ENCODE measurements at regions not wholly inside any gene's neighbourhood (a gene's known extent, or its start where the extent isn't known, plus 50 kb on each side); places are given as distances from the start of the nearest gene placed in this dataset.
A peak's percentile ranks its signal among the peaks of the same experiment; 100 is the strongest.

DNA sequence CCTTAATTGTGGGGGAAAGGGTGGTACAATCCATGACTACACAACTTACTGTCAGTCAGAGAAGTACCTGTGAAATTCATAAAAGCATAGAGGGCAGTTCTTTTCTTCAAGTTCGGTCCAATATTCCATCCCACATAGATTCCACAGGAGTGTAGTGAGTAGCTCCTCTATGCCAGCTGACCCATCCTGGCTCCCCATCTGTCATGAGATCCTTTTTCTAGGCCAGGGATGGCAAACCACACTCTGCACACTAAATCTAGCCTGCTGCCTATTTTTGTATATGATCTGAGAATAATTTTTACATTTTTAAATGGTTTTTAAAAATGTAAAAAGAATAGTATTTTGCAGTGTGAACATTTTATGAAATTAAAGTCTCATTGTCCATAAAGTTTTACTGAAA is 107.0 kb upstream of the TSPAN2 start:
- TF ChIP-seq, protein P1, sequence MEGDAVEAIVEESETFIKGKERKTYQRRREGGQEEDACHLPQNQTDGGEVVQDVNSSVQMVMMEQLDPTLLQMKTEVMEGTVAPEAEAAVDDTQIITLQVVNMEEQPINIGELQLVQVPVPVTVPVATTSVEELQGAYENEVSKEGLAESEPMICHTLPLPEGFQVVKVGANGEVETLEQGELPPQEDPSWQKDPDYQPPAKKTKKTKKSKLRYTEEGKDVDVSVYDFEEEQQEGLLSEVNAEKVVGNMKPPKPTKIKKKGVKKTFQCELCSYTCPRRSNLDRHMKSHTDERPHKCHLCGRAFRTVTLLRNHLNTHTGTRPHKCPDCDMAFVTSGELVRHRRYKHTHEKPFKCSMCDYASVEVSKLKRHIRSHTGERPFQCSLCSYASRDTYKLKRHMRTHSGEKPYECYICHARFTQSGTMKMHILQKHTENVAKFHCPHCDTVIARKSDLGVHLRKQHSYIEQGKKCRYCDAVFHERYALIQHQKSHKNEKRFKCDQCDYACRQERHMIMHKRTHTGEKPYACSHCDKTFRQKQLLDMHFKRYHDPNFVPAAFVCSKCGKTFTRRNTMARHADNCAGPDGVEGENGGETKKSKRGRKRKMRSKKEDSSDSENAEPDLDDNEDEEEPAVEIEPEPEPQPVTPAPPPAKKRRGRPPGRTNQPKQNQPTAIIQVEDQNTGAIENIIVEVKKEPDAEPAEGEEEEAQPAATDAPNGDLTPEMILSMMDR (IDR thresholded peaks at IDR 0.05; ENCODE audit: control insufficient read depth, extremely low read depth, insufficient read depth) = no peak
- no peak overlapping the region for H3K4me3 ChIP-seq (ENCODE audit: low read depth, low read length)
- no peak for DNase-seq (ENCODE audit: low read depth)

DNA sequence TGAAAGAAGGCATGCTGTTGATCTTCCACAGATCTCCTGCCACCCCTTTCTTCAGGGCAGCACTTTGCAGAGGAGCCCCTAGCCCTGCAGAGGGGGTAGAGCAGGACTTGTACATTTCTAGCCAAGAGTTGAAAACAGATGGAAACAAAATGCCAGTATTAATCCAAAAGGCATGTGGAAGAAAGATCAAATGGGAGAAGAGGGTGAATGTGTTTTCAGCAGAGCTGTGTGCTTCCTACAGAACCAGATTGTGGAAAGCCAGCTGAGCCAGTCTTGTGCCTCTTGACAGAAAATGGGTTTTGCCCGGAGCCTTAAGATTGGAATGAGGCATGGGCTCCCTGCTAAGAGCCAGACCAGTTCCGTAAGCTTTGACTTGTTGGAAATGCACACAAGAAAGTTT is 105.2 kb upstream of the TSPAN2 start:
- DNase-seq (ENCODE audit: low read depth) = peak; percentile 10
- no peak overlapping the region for H3K4me3 ChIP-seq (ENCODE audit: low read depth, low read length)
- TF ChIP-seq, protein P1 (IDR thresholded peaks at IDR 0.05; ENCODE audit: control insufficient read depth, extremely low read depth, insufficient read depth) = no peak

DNA sequence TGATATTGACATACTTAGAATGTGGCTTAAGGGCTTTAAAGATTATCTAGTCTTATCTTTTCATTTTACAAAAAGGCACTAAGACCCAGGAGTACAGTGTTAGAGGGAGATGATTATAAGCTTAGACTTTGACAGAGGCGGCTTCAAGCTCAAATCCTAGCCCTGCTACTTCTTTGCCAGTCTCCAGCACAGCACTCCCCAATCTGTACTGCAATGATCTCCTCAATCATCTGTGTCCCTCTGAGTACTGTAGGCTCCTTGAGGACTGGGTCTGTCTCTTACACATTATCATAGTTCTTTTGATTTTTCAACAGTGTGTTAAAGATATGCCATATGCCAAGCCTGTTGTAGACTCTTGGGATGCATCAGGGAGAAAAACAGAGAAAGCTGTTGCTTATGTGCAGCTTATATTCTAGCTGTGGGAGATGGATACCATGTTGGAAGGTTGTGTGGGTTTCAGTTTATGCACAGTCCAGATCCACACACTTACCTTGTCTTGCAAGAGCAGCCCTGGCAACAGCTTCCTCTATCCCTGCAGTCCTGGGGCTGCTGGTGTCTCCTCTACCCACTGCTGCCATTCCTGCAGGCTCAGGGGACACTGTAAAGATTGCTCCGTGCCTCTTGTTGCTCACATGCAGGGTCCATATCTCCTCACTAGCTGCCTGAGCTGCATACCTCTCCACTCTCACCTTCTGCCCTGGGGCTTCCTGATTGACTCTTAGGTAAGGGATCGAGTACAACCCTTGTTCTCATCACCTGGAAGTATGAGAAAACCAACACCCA is 103.9 kb upstream of the TSPAN2 start:
- H3K4me3 ChIP-seq (ENCODE audit: low read depth, low read length) = no peak overlapping the region
- no peak for DNase-seq (ENCODE audit: low read depth)
- TF ChIP-seq, protein P1 (IDR thresholded peaks at IDR 0.05; ENCODE audit: control insufficient read depth, extremely low read depth, insufficient read depth) = no peak

DNA sequence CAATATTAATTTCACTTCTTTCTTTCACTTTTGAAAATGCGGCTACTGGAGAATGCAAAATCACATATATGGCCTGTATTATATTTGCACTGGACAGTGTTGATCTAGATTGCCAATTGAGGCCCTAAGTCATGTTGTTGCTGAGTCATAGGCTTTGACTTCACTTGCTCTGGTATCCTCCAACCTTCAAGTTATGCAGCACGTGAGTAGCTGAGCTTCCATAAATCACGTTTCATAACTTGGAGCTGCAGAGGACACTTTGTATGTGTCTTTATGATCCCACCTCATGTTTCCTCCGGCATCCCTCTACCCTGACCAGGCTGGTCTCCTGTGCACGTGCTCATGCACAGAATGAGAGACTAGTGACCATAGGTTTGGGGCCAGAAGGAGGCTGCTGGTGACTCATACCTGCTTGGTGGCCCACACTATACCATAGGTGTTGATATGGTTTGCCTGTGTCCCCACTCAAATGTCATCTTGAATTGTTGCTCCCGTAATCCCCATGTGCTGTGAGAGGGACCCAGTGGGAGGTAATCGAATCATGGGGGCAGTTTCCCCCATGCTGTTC is 103.0 kb upstream of the TSPAN2 start:
- TF ChIP-seq, protein P1 (IDR thresholded peaks at IDR 0.05; ENCODE audit: control insufficient read depth, extremely low read depth, insufficient read depth) = no peak
- no peak for DNase-seq (ENCODE audit: low read depth)
- H3K4me3 ChIP-seq (ENCODE audit: low read depth, low read length) = no peak overlapping the region

DNA sequence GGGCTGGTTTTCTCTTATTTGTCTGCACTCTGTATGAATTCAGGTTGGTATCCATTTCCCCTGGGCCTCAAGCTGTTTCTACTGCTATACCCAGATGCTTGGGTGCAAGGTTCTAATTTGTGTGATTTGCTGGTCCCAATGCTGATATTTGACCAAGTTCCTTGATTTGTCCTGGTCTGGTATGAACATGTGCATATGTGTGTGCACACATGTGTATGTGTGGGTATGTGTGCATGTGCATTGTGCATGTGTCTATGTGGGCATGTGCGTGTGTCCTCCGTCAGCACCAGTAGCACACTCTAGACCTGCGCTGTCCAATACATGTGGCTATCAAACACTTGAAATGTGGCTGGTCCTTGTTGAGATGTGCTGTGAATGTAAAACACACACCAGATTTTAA is 102.4 kb upstream of the TSPAN2 start:
- DNase-seq (ENCODE audit: low read depth) = no peak
- TF ChIP-seq, protein P1 (IDR thresholded peaks at IDR 0.05; ENCODE audit: control insufficient read depth, extremely low read depth, insufficient read depth) = no peak

DNA sequence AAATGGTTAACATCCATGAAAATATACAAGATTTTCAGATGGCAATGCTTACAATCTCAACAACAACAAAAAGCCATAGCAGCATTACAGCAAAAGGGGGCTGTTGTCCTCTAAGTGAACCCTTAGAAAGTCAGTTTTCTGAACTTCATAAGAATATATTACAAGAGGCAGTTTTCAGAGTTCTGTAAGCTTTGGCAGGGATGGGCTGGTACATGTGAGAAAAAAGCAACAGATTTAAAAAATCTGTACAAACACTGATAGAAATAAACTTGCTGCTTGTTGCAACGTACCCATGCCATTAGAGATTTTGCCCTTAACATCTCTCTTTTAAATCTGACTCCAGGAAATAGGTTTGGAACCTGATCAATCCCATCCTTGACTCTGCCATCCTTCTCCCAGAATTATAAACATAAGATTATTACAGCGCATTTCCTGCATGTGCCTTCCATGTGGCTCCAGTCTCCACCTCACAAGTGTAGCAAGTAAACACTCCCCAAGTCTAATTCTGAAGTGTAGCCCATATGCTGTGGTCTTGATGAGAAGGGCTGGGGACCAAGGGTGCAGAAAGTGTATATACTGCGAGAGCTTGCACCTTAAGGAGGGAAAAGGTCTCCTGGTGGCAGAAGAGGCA is 101.4 kb upstream of the TSPAN2 start:
- DNase-seq (ENCODE audit: low read depth) = no peak
- TF ChIP-seq, protein P1 (IDR thresholded peaks at IDR 0.05; ENCODE audit: control insufficient read depth, extremely low read depth, insufficient read depth) = no peak
- no peak overlapping the region for H3K4me3 ChIP-seq (ENCODE audit: low read depth, low read length)

More for the DNA sequence above, 102.4 kb upstream of the TSPAN2 start:
- no peak overlapping the region for H3K4me3 ChIP-seq (ENCODE audit: low read depth, low read length)

Data from LNCaP clone FGC (cell line).